Activated CD8-positive, alpha-beta memory T cell treated with anti-CD3 and anti-CD28 coated beads, Interleukin-2, amount 50 U/mL, for 24 hours (primary cell): ENCODE measurements at regions not wholly inside any gene's neighbourhood (a gene's known extent, or its start where the extent isn't known, plus 50 kb on each side); places are given as distances from the start of the nearest gene placed in this dataset.

Source experiments
- DNase-seq: peaks from one replicate; pipeline ENCODE4 v3.0.0-alpha.2; 2020; ENCODE audit errors: extremely low read depth

- no peak for DNase-seq
Measured at GRCh38 chr9:81532251-81532650, 157.1 kb downstream of the TLE1 start.

GRCh38 chr9:81531511-81531910 lies 157.8 kb downstream of the TLE1 start:
- DNase-seq = no peak

- DNase-seq = no peak
Measured at GRCh38 chr9:81530846-81531245, 158.5 kb downstream of the TLE1 start.

GRCh38 chr9:81530310-81530810 lies 159.0 kb downstream of the TLE1 start:
- no peak for DNase-seq

- no peak for DNase-seq
Measured at GRCh38 chr9:81529556-81530193, 159.7 kb downstream of the TLE1 start.

- DNase-seq = no peak
Measured at GRCh38 chr9:81526587-81526986, 162.8 kb downstream of the TLE1 start.

GRCh38 chr9:81522716-81523551 lies 166.4 kb downstream of the TLE1 start:
- DNase-seq = no peak

GRCh38 chr9:81521892-81522291 lies 167.5 kb downstream of the TLE1 start:
- DNase-seq = no peak

GRCh38 chr9:81519816-81520495 lies 169.4 kb downstream of the TLE1 start:
- no peak for DNase-seq

GRCh38 chr9:81517954-81518353 lies 171.4 kb downstream of the TLE1 start:
- no peak for DNase-seq

- no peak for DNase-seq
Measured at GRCh38 chr9:81513059-81513458, 176.3 kb downstream of the TLE1 start.

GRCh38 chr9:81512641-81513040 lies 176.7 kb downstream of the TLE1 start:
- no peak for DNase-seq

- DNase-seq = no peak
Measured at GRCh38 chr9:81508476-81508875, 180.9 kb downstream of the TLE1 start.

GRCh38 chr9:81506941-81507864 lies 182.1 kb downstream of the TLE1 start:
- no peak for DNase-seq

GRCh38 chr9:81499594-81499993 lies 189.8 kb downstream of the TLE1 start:
- DNase-seq = no peak

GRCh38 chr9:81499021-81499454 lies 190.3 kb downstream of the TLE1 start:
- DNase-seq = no peak

GRCh38 chr9:81498576-81498975 lies 190.8 kb downstream of the TLE1 start:
- DNase-seq = no peak

- DNase-seq = no peak
Measured at GRCh38 chr9:81497091-81497490, 192.3 kb downstream of the TLE1 start.

GRCh38 chr9:81492710-81493447 lies 196.5 kb downstream of the TLE1 start:
- no peak for DNase-seq

- DNase-seq = no peak
Measured at GRCh38 chr9:81490605-81491331, 198.6 kb downstream of the TLE1 start.
